EL (cell line): ENCODE measurements at regions not wholly inside any gene's neighbourhood (a gene's known extent, or its start where the extent isn't known, plus 50 kb on each side); places are given as distances from the start of the nearest gene placed in this dataset.

Experiments used
- DNase-seq: peaks from one replicate; pipeline ENCODE4 v3.0.0-alpha.2; 2016

GRCh38 chr1:101079341-101079740 lies 53.8 kb upstream of the DPH5 start:
- DNase-seq, result no peak

GRCh38 chr1:101077849-101078248 lies 52.3 kb upstream of the DPH5 start:
- no peak for DNase-seq

GRCh38 chr1:101075926-101076325 lies 50.3 kb upstream of the DPH5 start:
- DNase-seq, result no peak
